HG03565 (cell line): ENCODE measurements at regions not wholly inside any gene's neighbourhood (a gene's known extent, or its start where the extent isn't known, plus 50 kb on each side); places are given as distances from the start of the nearest gene placed in this dataset.
"Not testable (repeated sequence)": the region's sequence is repeated elsewhere in the genome, so short reads cannot be mapped to it uniquely, and the experiment has no call there.

ENCODE experiments used
- ATAC-seq: cut with Tn5 transposase; IDR thresholded peaks from one replicate; pipeline ENCODE4 v1.9.1; 2021; ENCODE audit warnings: mild to moderate bottlenecking, moderate library complexity; ENCODE audit not compliant: unreplicated experiment

GRCh38 chr6:102848210-102848609 is 1454.7 kb downstream of the GRIK2 start:
- ATAC-seq: no peak

GRCh38 chr6:102841060-102841459 is 1447.6 kb downstream of the GRIK2 start:
- no peak for ATAC-seq

- ATAC-seq: no peak
Observed at GRCh38 chr6:102832021-102832420, 1438.5 kb downstream of the GRIK2 start.

DNA sequence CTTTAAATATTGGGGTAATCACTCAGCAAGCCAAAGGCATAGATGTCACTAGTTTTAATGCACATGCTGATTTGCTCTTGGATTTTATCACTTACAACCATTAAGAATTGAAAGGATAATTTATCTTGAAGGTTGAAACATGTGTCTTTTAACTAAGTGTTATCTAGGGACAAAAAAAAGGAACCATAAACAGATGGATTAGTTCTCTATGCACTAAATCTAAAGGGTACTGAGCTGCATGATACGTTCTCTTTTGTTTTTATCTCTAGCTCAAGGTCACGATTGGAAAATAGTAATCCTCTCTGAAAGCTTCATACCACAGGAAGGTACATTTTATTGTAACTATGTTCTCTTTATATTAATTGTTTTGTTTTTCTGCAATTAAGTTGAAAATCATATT is 1426.6 kb downstream of the GRIK2 start:
- ATAC-seq: no peak

- no peak for ATAC-seq
Observed at GRCh38 chr6:102815207-102815606, 1421.7 kb downstream of the GRIK2 start.

- ATAC-seq: no peak
Observed at GRCh38 chr6:102813489-102814275, 1420.2 kb downstream of the GRIK2 start.

DNA sequence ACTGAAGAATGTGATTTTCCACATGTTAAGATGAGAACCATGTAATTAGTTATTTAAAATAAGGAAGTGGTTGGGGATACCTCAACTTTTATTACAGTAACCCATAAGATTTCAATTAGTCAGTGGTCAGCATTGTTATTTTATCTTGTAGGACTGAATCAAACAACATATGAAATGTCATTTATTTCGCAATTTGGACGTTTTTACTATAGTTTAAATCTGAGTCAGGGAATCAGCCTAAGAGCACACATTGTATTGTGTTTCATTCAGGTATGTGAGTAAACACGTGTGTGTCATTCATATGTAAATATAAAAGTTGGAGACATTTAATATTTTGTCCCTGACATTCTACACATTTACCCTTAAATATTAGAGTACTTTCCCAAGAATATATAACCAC is 1418.7 kb downstream of the GRIK2 start:
- ATAC-seq: no peak

GRCh38 chr6:102808944-102809505 is 1415.5 kb downstream of the GRIK2 start:
- not testable (repeated sequence) for ATAC-seq

GRCh38 chr6:102799051-102799450 is 1405.5 kb downstream of the GRIK2 start:
- no peak for ATAC-seq

DNA sequence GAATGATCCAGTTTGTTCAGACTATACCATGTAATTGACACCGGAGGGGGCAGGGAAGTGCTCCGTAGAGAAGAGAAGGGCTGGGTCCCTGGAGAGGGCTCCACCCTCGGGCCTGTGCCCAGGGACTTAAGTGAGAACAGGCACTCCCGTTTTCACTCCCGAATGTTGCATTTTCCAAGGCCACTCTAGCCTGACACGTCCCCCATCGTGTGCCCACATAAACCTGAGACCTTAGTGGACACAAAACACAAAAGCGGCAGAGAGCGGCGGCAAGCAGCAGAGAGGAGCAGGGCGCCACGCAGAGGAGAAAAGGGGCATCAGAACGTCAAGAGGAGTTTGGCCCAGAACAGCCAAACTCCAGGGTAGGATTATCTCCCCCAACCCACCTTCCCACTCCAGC is 1405.1 kb downstream of the GRIK2 start:
- no peak for ATAC-seq

GRCh38 chr6:102793752-102794151 is 1400.2 kb downstream of the GRIK2 start:
- ATAC-seq: no peak

GRCh38 chr6:102774326-102774725 is 1380.8 kb downstream of the GRIK2 start:
- ATAC-seq: no peak

DNA sequence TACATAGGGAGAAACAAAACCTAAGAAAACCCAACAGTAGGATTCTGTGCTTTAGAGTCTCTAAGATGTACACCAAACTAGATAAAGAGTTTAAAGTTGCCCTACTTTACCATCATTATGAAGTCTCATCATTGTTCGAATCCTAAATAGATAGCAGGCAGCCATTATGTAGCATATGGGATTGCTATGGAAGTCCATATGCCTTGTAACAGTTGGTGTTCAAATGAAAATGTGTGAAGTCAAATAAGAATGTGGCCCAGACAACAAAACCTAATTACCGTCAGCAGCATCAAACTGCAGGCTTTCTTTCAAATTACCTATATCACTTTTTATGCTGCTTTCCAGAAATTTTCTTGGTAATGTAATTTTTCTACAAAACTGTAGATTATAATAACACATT is 1380.1 kb downstream of the GRIK2 start:
- no peak for ATAC-seq

DNA sequence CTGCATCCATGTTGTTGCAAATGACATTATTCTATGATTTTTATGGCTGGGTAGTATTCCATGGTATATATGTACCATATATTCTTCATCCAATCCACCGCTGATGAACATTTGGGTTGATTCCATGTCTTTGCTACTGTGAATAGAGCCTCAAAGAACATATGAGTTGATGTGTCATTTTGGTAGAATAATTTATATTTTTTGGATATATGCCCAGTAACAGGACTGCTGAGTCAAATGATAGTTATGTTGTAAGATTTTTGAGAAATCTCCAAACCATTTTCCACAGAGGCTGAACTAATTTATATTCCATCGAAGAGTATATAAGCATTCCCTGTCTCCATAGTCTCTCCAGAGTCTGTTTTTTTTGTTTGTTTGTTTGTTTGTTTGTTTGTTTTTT is 1373.5 kb downstream of the GRIK2 start:
- ATAC-seq: no peak

- ATAC-seq: no peak
Observed at GRCh38 chr6:102764317-102764716, 1370.8 kb downstream of the GRIK2 start.

- no peak for ATAC-seq
Observed at GRCh38 chr6:102763891-102764290, 1370.4 kb downstream of the GRIK2 start.

DNA sequence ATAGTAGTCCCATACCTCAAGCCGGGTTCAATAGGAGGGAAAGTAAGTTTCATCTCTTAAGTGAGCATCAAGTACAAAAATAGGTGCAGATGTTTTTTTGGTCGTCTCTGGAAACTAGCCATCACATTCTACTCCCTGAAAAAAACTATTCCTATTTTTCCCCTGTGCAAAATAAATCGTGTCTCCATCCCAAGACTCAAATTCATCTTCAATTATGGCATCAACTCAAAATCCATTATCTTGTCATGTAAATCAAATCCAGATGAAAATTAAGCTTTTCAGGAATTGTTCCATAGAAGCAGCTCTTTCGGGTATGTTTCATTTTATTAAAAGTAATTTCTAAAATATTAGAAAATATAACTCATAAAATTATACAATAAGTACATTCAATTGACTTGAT is 1368.4 kb downstream of the GRIK2 start:
- ATAC-seq: no peak

GRCh38 chr6:102759415-102759814 is 1365.9 kb downstream of the GRIK2 start:
- no peak for ATAC-seq

DNA sequence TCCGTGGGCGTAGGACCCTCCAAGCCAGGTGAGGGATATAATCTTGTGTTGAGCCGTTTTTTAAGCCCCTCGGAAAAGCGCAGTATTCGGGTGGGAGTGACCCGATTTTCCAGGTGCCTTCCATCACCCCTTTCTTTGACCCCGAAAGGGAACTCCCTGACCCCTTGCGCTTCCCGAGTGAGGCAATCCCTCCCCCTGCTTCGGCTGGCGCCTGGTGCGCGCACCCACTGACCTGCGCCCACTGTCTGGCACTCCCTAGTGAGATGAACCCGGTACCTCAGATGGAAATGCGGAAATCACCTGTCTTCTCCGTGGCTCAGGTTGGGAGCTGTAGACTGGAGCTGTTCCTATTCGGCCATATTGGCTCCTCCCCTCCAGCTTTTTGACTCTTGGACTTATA is 1365.0 kb downstream of the GRIK2 start:
- not testable (repeated sequence) for ATAC-seq

GRCh38 chr6:102749210-102749971 is 1355.9 kb downstream of the GRIK2 start:
- ATAC-seq: no peak

DNA sequence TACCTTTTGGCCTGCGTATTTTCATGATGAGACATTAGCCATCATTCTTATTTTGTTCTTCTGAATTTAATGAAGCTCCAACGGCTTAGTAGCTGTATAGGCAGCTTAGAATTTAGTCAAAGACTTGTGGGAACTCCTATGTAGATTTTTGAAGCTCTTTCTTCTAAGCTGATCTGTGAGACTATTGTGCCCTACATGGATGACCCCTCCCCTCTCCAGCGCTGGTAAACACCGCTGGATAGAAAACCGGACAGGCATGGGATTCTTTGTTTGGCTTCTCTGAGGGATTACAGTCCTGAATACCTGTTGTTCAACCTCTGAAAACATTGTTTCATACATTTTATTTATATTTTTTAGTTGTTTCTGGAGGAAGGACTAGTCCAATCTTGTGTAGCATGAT is 1353.4 kb downstream of the GRIK2 start:
- ATAC-seq: no peak

- ATAC-seq: no peak
Observed at GRCh38 chr6:102742754-102743356, 1349.3 kb downstream of the GRIK2 start.
